ENCODE measurements at regions not wholly inside any gene's neighbourhood (a gene's known extent, or its start where the extent isn't known, plus 50 kb on each side); places are given as distances from the start of the nearest gene placed in this dataset.

DNA sequence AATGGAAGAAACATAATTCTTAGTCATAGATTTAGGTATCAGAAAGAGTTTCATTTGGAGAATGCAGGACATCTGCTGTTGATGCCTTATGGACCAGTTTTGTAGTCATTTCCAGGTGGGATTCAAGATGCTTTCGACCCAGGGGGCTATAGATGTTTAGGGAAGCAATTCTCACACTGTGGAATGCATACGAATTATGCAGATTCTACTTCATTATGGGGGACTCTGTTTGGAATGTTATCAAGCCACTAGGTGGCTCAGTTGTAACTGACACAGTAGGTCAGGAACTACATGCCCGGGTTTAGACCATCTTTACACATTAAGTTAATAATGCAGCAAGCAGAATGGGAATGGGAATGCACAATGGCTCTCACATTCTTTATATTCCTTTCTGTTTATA, 1359.8 kb downstream of the ZPLD1 start:
- Histone ChIP-seq H3K4me3 (ENCODE audit: low read depth, low read length) (no peak overlapping the region), H3K36me3 (ENCODE audit: control insufficient read depth, insufficient read depth, low read length) (no peaks in the 10 kb centered on the region), H3K27me3 (ENCODE audit: control insufficient read depth, insufficient read depth, low read length) (no peaks in the 10 kb centered on the region)
- ChIA-PET CTCF (no interaction called here), POLR2A (no interaction called here)
- TF ChIP-seq, protein P1, sequence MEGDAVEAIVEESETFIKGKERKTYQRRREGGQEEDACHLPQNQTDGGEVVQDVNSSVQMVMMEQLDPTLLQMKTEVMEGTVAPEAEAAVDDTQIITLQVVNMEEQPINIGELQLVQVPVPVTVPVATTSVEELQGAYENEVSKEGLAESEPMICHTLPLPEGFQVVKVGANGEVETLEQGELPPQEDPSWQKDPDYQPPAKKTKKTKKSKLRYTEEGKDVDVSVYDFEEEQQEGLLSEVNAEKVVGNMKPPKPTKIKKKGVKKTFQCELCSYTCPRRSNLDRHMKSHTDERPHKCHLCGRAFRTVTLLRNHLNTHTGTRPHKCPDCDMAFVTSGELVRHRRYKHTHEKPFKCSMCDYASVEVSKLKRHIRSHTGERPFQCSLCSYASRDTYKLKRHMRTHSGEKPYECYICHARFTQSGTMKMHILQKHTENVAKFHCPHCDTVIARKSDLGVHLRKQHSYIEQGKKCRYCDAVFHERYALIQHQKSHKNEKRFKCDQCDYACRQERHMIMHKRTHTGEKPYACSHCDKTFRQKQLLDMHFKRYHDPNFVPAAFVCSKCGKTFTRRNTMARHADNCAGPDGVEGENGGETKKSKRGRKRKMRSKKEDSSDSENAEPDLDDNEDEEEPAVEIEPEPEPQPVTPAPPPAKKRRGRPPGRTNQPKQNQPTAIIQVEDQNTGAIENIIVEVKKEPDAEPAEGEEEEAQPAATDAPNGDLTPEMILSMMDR (IDR thresholded peaks at IDR 0.05; ENCODE audit: insufficient read depth, low read depth, low read length), result no peak
- no peak for DNase-seq (ENCODE audit: low read depth)

DNA sequence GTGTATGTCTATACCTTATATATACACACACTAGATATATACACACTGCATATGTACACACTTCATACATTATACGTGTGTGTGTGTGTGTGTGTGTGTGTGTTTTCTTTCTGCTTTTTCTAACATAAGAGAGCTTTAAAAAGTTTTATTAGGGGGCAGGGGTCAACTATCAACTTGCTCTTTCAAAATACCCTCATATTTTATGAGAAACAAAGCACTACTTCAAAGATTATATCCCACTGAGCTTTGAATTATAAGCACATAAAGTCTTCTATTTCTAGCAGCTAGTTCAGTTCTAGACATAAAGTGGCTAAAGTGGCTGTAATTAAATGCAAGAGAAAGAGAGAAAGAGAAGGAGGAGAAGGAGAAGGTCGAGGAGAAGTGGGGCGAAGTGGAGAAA, 1361.3 kb downstream of the ZPLD1 start:
- ChIA-PET CTCF (no interaction called here), POLR2A (no interaction called here)
- TF ChIP-seq, protein P1 (IDR thresholded peaks at IDR 0.05; ENCODE audit: insufficient read depth, low read depth, low read length), result no peak

DNA sequence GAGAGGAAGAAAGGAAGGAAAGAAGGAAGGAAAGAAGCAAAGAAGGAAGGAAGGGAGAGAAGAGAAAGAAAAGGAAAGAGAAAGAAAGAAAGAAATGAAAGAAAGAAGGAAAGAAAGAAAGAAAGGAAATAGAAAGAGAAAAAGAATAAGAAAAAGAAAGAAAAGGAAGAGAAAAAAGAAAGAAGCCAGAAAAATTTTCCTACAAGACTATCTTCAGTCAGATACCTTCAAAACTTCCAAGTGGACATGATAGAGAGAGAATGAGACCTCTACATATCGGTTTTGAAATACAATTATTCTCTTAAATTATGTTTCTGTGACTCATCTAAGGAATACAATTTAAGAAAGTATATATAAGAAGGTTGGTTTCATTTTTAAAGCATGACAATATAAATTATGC, 1369.0 kb downstream of the ZPLD1 start:
- H3K27me3 ChIP-seq (ENCODE audit: control insufficient read depth, insufficient read depth, low read length), result no peaks in the 10 kb centered on the region
- H3K36me3 ChIP-seq (ENCODE audit: control insufficient read depth, insufficient read depth, low read length), result no peaks in the 10 kb centered on the region
- CTCF ChIA-PET, result no interaction called here
- POLR2A ChIA-PET, result no interaction called here
- no peak overlapping the region for H3K4me3 ChIP-seq (ENCODE audit: low read depth, low read length)
- TF ChIP-seq, protein P1 (IDR thresholded peaks at IDR 0.05; ENCODE audit: insufficient read depth, low read depth, low read length), result no peak
- DNase-seq (ENCODE audit: low read depth), result no peak

More for the DNA sequence above, 1361.3 kb downstream of the ZPLD1 start:
- no peak overlapping the region for H3K4me3 ChIP-seq (ENCODE audit: low read depth, low read length)
- DNase-seq (ENCODE audit: low read depth), result no peak
- no peaks in the 10 kb centered on the region for H3K36me3 ChIP-seq (ENCODE audit: control insufficient read depth, insufficient read depth, low read length)
- H3K27me3 ChIP-seq (ENCODE audit: control insufficient read depth, insufficient read depth, low read length), result no peaks in the 10 kb centered on the region

DNA sequence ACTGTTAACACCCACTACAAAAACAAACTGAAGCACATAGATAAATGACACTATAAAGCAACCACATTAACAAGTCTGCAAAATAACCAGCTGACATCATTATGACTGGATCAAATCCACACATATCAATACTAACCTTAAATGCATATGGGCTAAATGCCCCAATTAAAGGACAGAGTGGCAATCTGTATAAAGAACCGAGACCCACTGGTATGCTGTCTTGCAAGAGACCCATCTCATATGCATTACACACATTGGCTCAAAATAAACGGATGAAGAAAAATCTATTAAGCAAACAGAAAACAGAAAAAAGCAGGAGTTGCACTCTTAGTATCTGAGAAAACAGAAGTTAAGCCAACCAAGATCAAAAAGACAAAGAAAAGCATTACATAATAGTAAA, 1375.4 kb downstream of the ZPLD1 start:
- ChIA-PET CTCF (no interaction called here), POLR2A (no interaction called here)
- no peak for DNase-seq (ENCODE audit: low read depth)
- Histone ChIP-seq H3K36me3 (ENCODE audit: control insufficient read depth, insufficient read depth, low read length) (no peaks in the 10 kb centered on the region), H3K4me3 (ENCODE audit: low read depth, low read length) (no peak overlapping the region), H3K27me3 (ENCODE audit: control insufficient read depth, insufficient read depth, low read length) (no peaks in the 10 kb centered on the region)
- TF ChIP-seq, protein P1 (IDR thresholded peaks at IDR 0.05; ENCODE audit: insufficient read depth, low read depth, low read length), result no peak

DNA sequence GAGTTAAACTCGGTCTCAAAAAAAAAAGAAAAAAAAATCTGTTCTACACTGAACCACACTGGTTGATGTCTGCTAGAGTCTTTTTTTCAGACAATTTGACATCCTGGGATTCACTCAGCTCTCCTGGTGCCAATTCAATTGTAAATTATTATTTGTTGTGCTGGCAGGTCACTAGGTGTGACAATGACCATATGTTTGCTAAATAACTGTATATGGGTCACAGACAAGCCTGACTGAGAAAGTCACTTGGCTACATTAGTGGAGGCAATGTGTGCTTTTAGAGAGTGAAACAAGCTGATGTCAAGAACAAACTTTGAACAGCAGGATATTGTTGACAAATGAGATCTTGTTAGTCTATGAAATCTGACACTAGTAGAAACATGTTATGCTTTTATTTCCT, 1379.1 kb downstream of the ZPLD1 start:
- CTCF ChIA-PET, result no interaction called here
- no peak for DNase-seq (ENCODE audit: low read depth)
- TF ChIP-seq, protein P1 (IDR thresholded peaks at IDR 0.05; ENCODE audit: insufficient read depth, low read depth, low read length), result no peak

More for the DNA sequence above, 1379.1 kb downstream of the ZPLD1 start:
- POLR2A ChIA-PET, result no interaction called here
- no peaks in the 10 kb centered on the region for H3K36me3 ChIP-seq (ENCODE audit: control insufficient read depth, insufficient read depth, low read length)
- H3K27me3 ChIP-seq (ENCODE audit: control insufficient read depth, insufficient read depth, low read length), result no peaks in the 10 kb centered on the region
- H3K4me3 ChIP-seq (ENCODE audit: low read depth, low read length), result no peak overlapping the region

Measured in BJ (cell line).